CD4-positive, alpha-beta T cell treated with Interleukin-15 for 1 hour (primary cell): ENCODE measurements at regions not wholly inside any gene's neighbourhood (a gene's known extent, or its start where the extent isn't known, plus 50 kb on each side); places are given as distances from the start of the nearest gene placed in this dataset.

ENCODE experiments used
- DNase-seq: peaks from one replicate; pipeline ENCODE4 v3.0.0-alpha.2; 2020

DNA sequence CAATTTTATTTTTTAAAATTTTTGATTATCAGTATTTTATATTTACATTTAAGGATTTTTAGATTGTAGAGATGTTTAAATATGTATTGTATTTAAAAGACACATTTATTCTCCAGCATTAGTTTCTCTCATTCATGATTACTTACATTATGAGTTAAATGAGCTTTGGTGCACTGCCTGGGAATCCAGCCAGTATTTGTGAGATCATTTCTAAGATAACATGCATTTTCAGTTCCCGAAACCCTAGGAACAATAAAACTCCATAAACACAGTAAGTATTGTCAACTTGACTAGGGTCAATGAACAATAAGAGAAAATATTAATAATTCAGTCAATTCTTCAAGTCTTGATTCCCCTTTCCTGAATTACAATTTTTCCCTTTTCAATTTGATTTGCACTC is 403.3 kb downstream of the PLK2 start:
- no peak for DNase-seq

DNA sequence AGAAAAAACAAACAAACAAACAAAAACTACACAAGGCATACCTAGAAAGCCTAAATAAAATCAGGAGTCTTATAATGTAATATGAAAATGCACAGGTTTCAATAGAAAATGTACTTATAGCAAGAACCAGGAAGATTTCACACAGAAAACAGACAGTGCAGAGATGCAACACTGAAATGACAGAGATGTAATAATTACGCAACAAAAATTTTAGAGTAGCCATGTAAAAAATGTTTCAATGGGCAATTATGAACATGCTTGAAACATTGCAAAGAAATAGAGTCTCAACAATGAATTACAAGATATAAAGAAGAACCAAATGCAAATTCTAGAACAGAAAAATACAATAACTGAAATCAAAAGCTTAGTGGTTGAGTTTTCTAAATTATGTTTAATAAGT is 405.9 kb downstream of the PLK2 start:
- no peak for DNase-seq

DNA sequence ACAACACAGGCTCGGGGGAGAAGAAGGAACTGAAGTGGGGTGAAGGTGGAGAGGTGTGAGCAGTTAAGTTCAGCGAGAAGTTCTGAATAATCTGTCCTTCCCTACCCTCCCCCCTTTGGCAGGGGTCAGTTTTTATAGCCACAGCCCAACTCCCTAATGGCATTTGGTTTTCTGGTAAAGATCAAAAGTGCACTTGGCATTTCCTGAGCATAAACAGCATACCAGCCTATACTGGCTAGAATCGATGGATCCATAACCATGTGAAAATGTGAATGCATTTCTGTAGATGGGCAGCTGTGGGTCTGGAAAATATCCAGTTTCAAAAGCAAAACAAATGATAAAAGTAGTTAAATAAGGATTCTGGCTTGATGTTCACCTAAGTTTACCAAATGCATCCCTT is 410.9 kb downstream of the PLK2 start:
- DNase-seq: no peak

DNA sequence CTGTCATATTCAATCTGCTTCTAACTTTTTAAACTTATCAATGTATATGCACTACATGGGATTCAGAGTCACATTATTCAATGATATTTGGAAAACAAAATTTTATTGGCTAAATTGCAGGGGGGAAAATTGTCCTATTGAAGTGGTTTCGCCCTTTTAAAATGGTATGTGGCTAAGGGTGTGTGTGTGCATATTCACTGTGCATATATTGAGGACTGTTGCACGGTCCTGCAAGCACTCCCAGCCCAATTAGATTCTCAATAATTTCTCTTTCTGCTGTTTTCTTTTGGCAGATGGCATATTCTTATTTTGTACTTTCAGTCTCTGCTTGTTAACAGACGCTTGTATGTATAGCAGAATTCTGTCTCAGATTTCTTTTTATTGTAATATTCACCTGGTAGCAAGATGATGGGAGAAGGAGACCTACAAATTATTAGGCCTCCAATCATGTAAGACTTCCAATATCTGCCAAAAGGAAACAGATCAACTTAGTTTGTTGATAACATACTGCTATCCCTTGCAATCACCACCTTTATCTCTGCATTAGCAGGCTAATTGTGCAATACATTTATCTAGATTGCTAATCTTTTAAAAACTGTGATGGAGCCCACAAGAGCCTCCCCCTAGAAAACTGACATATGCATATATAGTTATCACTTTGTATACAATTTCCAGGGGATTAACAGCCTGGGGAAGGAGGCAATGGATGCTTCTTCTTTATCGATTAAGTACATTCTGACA is 411.5 kb downstream of the PLK2 start:
- no peak for DNase-seq

DNA sequence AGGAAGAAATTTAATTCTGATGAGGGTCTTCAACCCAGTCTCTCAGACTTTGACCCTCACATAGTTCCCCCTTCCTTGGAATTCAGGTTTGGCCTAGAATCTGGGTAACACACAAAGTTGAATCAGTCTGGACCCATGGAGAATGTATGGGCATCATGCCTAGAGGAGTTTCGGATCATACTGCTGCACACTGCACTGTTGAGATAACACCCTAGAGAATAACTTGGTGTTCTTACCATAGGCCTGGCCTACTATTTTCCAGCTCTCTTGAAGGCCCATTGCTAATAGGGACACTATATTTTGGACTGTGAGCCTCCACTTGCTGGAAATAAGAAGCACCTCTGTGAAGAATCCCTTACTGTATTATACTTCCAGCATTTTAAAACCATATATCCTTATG is 413.5 kb downstream of the PLK2 start:
- DNase-seq: no peak

DNA sequence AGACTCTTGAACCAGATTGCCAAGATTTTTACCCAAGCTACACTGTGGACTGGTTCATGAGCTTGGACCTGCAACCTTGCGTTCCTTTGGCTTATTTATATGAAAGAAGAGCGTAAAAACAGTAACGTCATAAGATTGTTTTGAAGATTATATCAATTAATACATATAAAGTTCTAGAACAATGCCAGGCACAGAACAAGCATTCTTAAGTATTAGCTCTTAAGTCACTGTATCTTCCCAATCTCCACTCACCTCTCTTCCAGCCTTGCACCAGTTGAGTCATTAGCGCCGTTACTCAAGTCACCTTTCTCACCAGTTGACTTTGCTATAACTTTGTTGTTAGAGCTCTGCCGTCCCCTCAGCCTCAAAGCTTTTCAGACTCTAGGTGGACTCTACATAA is 415.7 kb downstream of the PLK2 start:
- DNase-seq: no peak

DNA sequence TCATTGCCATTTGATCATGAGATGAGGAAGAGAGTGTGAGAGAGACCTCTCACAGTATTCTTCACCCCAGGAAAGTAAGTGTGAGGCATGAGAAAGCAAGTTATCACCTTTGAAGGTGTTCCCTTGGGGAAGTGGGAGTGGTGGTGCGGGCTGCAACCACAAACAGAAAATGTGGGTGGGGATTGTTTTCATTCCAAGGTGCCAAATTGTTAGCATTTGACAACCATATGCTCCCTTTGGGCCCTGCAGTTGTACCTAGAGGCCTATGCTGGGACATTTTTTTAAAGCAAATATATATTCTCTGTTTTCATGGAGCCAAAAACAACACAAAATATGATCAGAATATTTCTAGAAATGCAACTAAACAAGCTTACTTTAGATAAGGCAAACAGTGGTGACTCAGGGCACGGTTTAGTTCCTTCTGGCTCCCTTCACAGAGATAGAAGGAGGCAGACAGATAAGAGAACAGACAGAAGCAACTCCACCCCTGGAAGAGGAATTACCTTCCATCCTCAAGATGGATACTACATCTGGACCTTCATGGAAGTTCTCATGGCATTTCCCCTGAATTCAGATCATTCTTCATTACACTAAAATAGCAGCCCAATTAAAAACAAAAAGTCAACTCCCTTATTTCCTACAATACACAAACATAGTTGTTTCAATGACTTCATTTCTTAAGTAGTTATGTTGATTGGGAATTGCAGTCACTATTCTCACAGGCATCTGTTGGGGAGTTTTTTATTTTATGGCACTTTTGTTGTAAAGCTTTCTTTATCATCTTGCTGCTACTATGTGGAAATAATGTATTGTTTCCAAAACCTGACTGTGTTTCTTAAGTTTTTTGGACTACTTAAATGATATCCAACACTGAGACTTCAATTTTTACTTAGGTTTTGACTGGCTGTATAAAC is 416.6 kb downstream of the PLK2 start:
- no peak for DNase-seq

DNA sequence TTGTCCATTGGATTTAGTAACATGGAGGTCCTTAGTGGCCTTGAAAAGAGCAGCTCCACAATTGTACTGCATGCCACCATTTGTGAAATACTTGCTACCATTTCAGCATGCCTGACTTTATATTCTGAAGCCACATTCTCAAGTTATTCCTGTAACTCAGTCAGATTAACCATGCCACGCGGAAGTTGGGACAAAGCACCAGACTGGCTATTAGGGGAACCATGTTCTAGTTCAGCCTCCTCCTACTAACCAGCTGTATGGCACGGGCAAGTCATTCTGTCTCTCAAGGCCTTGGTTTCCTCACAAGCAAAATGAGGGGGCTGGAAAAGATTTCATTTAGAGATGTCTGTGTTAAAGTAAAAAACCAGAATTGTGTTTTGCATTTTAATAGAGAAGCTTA is 418.0 kb downstream of the PLK2 start:
- DNase-seq: no peak

DNA sequence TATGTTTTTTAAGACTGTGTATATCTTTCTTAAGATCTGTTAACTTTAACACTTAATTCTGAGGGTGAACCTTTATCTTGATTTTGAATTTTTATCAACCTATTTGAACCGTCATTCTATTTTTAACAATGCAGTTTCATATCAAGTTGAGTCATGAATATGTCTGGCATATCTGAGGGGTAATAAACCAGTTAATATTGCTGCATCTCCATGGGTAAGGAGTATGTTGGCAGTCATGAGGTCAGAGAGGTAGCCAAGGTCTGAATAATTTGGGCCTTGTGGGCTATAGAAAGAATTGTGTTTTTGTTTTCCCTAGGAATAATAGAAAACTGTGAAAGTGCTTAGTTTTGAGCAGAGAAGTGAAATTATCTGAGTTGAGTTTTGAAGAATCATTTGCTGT is 419.0 kb downstream of the PLK2 start:
- no peak for DNase-seq

DNA sequence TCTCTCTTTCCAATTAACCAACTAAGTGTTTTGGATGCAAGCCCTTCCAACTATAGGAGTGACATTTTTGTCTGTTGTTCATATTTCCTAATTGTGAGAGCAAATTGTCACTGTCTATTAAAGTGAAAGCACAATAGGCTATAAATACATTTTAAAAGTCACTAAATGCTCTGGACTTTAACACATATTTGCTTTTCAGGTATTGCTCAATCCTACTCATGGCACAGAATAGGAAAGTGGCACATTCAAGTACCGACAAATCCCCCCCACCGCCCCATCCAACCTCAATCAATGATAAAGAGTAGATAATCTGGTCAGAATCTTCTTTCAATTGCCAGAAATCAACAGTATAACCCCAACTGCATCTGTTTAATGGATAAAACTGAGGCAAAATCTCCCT is 419.8 kb downstream of the PLK2 start:
- no peak for DNase-seq

DNA sequence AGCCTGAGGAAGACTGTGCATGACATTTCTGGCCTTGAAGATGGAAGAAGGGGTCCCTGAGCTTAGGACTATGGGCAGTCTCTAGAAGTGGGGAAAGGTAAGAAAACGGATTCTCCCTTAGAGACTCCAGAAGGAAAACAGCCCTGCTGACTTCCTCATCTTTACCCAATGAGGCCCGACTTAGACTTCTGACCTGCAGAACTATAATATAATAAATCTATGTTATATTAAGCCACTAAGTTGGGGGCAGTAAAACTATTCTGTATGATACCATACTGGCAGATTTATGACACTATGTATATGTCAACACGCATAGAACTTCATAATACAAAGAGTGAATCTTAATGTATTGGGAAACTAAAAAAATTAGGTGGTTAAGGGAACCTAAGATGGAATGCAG is 422.0 kb downstream of the PLK2 start:
- no peak for DNase-seq

DNA sequence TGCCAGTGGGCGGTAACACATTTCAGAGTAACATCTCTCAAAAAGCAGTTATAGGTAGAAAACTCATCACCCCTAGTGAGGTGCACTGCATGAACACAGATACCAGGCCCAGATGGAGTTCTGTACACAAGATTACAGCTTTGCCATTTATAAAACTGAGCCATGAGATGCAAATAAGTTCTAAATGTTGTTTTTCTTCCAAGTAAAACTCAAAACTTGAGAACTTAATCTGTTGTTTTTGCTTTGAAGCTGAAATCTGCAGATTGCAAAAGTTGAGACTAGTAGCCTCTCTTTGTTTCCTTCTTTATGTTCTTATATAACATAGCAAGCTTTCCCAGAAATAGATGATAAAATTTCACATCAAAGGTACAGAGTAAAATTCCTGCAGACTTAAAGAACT is 434.1 kb downstream of the PLK2 start:
- no peak for DNase-seq

DNA sequence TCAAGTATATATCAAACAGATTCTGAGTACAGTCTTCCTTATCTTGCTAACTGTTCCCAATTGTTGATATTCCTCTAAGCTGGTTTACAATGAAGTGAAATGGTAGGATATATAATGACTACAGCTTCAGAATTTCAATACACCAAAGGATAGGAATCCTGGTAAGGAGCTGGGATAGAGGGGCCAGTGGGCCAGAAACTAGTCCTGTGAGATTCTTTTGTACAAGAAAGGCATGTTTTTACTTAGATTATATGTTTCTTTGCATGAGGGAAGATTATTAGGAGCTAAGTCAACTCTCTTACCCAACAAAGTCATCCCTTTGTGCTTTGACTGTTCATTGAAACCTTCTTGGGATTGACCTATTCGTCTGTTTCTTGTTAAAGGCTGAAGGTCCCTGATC is 435.7 kb downstream of the PLK2 start:
- DNase-seq: no peak

DNA sequence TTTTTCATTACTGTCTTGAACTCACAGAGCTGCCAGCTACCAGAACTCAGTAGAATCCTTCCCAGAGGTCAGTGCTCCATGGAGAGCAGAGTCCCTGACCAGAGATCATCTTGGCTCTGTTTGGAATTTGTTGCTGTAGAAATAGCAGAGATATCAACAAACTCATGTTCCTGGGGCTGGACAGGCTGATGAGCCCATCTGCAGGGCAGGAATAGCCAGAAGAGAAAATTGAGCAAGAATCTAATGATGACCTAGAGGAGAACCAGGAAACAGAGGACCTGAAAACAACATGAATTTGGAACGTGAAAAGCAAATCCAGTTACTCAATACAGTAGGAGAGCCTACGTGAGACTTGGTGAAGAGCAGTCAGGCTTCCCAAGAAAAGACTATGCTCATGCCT is 437.8 kb downstream of the PLK2 start:
- no peak for DNase-seq

DNA sequence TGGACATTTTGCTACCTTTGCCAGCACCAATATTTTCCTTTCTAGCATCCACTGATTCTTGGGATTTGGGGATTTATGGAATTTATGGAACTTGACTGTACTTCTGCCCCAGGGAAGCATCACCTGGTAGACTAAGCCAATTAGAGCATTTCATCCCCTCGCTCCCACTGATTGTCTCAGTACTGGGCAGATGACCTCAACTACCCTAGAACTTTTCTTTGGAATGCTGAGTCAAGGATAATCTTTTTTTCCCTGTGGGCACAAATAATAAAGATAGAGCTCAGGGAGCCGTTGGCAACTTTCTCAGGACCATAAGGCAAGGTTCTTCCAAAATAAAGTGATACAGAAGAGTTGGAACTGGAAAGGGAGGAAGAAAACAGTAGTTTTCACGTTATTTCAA is 438.4 kb downstream of the PLK2 start:
- DNase-seq: no peak

DNA sequence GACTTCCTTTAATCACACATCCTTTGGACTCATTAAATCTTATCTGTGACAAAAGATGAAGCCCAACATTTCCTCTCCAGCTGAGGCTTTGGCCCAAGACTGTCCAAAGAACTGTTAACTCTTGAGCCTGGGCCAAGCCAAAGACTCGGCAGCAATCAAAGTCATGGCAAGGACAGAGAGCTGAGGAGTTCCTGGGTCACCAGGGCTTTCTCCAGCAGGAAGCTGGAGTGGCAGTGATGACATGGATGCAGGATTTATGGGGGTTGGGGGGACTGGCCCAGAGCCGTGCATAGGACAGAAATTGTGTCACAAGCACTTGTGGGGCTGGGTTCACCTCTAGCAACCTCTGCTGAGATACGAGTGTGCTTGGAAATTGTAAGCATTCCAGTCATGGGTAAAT is 440.3 kb downstream of the PLK2 start:
- no peak for DNase-seq

DNA sequence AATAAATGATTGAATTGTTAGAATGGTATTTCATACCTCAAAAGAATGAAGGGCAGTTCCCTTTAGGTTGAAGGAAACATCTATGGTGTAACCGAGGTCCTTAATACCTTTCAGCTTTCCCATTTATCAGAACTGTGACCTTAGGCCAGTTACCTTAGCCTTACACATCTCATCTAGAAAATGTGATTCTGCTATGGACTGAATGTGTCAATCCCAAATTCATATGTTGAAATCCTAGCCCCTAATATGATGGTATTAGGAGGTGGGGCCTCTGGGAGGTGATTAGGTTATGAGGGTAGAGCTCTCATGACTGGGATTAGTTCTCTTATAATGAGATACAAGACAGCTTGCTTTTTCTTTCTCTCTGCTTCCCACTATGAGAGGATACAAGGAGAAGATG is 441.9 kb downstream of the PLK2 start:
- no peak for DNase-seq

DNA sequence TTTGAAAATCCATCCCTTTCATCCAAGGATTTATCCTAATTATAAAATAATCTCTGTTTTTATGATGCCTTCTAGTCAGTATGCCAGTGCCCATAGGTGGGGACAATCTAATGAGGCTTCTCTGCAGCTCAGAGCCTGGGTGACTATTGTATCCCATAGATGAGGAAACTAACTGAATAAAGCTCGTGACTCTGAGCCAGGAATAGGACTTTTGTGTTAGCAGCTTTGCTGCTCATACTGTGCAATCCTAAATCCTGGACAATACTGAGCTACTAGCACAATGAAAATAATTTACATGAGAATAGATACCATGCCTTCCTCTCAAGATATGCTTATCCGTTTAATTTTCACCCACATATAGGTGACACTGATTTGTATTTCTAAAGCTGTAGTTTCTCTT is 443.0 kb downstream of the PLK2 start:
- DNase-seq: no peak

DNA sequence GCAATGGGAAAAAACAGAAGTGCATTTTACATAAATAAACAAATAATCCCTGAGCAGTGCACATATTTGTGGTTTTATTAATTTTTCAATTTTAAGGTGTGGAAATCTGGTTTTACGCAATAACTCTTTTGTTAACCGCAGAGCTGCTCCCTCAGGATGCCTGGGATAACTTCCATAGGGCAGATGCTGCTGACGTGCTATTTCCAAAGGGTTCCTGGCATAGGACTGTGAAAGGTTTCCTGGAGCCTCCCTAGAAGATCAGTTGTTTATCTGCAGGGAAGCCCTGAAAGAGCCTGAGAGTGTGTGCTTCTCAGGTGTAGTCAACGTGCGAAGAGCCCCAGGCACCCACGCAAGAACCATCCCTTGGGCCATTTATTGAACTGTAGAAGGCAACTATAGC is 443.5 kb downstream of the PLK2 start:
- DNase-seq: no peak

DNA sequence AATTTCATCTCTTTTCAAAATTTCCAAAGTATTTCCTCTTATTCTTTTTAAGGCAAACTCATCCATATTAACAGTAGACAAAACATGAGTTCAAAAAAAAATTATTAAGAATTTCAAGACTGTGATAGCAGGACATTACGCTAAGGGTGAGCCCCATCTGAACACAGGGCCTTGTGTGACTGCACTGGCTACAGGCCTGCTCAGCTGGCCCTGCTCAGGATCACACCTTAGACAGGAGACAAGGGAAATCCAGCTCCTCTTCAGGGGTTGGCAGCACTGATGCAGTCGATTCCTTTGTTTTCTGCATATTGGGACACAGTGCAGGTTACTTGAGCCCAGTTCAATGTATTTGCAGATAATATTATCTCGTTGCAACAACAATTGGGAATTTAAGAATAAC is 444.7 kb downstream of the PLK2 start:
- no peak for DNase-seq

DNA sequence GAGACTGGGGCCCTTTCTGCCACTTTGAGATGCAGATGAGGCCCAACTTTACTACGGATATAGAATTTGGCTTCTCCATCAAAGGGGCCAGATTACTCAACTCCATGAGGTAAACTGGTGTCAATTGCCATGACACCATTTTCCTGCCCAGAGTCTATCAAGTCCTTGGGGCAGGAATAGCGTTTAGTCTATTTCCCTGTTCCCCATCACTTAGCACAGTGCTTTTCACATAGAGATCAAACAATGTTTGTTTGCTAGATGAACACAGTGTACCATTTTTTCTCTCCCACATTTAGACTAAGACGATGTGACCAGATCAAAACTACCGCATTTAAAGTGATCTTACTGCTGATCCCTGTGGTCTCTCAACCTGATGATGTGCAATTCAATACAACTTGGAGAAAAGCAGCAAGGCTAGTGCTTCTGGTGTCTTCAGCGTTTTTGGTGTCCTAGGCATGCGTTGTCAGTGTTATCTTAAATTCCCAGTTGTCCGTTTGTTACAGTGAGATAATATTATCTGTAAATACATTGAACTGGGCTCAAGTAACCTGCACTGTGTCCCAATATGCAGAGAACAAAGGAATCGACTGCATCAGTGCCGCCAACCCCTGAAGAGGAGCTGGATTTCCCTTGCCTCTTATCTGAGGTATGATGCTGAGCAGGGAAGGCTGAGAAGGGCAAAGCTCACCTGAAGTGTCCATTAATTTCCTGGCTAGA is 446.2 kb downstream of the PLK2 start:
- DNase-seq: no peak

DNA sequence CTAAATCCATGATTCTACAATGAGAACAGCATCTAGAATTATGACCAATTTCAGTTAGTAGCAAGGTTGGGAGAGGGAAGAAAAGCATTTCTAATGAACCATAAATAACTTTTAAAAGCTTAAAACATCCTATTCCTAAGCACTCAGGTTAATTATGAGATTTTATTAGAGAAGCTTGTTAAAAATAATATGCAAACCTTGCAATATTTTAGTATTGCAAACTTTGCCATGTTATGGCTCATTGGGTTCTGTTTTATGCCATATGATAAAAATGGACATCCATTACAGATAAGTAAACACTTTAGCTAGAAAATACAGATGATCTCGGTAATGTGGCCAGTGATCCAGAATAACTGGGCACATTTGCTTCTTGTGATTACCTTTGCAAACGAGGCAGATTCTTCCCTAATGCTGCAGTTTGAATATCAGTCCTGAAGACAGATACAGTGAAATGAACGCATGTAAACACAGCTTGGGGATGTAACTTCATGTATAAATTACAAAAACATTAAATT is 447.0 kb downstream of the PLK2 start:
- DNase-seq: no peak

DNA sequence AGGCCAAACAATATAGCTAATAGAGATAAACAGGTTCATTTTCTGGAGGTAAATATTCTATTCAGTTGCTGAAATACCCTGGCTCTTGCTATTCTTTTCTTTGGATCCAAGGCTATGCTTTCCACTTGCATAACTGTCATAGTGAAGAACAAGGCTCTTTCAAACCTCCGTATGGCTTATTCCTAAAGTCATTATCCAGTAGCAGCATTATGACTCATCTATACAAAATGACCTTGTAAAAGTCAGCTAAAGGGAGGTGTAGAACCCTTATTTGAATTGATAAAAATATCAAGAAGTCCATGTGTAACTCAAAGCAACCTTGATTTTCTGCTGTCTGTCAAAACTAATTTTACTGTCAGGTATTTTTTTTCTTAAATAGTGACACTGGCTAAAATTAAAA is 447.8 kb downstream of the PLK2 start:
- no peak for DNase-seq

DNA sequence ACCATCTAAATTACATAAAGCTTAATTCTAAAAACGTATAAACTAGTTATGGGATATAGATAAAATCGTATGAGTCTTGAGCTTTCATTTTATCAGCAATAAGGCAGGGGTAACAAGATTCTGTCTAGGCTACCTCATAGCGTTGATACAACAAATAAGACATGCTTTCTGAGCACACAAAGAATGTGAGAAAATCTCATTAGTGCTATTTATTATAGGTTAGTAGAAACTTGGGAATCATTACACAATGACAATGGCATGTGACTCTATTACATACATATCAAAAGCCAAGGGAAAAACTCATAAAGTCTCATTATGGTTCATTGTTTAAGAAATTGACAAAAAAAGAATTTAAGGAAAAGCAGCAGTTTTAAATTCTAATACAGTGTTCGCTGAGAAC is 448.6 kb downstream of the PLK2 start:
- no peak for DNase-seq
